ENCODE measurements at regions not wholly inside any gene's neighbourhood (a gene's known extent, or its start where the extent isn't known, plus 50 kb on each side); places are given as distances from the start of the nearest gene placed in this dataset.

DNA sequence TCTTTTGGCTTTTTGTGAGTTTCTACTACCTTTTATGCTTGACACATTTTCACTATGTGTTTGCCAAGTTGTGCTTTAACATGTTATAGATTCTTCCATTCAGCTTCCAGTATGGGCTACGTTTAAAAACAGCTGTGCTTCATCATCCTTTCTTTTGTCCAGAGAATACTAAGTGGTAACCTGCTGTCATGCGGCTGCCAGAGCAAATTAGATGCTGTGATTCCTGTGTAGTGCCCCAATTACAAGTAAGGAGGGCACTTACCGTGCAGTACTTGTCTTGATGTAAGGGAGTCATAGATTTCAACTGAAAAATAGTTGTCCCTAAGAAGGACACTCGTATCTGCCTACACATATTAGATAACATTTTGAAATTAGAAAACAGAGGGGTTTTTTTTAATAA lies 531.8 kb upstream of the GALNTL6 start:
- no peak overlapping the region for H3K4me3 ChIP-seq
- no peaks in the 10 kb centered on the region for H3K36me3 ChIP-seq
- H3K27me3 ChIP-seq: no peaks in the 10 kb centered on the region
- H3K27ac ChIP-seq: no peak overlapping the region
- ATAC-seq: no peak
- TF ChIP-seq, protein P1, sequence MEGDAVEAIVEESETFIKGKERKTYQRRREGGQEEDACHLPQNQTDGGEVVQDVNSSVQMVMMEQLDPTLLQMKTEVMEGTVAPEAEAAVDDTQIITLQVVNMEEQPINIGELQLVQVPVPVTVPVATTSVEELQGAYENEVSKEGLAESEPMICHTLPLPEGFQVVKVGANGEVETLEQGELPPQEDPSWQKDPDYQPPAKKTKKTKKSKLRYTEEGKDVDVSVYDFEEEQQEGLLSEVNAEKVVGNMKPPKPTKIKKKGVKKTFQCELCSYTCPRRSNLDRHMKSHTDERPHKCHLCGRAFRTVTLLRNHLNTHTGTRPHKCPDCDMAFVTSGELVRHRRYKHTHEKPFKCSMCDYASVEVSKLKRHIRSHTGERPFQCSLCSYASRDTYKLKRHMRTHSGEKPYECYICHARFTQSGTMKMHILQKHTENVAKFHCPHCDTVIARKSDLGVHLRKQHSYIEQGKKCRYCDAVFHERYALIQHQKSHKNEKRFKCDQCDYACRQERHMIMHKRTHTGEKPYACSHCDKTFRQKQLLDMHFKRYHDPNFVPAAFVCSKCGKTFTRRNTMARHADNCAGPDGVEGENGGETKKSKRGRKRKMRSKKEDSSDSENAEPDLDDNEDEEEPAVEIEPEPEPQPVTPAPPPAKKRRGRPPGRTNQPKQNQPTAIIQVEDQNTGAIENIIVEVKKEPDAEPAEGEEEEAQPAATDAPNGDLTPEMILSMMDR (IDR thresholded peaks at IDR 0.05): no peak
- TF ChIP-seq POLR2A (IDR thresholded peaks at IDR 0.05): no peak
- TF ChIP-seq POLR2AphosphoS5 (IDR thresholded peaks at IDR 0.05): no peak
- TF ChIP-seq EP300 (IDR thresholded peaks at IDR 0.05): no peak
- no peaks in the 10 kb centered on the region for H3K4me1 ChIP-seq
- no peaks in the 10 kb centered on the region for H3K9me3 ChIP-seq
- WGBS, 2 donors (ENCODE audit: low coverage in 1 of 2): 35 to 49% methylated on average over 4 of the region's 4 CpGs

DNA sequence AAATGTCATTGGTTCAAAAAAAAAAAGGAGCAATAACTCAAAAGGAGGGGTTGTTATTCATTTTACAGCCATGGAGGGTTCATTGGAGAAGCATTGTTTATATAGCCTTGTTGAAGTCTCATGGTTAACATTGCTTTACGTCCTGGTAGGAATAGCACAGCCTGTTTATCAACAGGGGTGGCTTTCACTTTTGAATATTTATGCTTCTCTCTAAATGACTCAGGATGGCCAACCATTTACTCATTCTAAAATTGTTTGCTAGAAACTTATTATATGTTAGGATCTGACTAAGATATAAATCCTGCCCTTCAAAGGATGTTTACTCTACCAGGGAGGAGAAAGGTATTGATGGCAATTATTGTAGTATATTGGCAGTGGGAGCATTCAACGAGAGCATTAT lies 534.1 kb upstream of the GALNTL6 start:
- H3K4me3 ChIP-seq: no peak overlapping the region
- H3K9me3 ChIP-seq: no peaks in the 10 kb centered on the region
- no peak for ATAC-seq
- no peak overlapping the region for H3K27ac ChIP-seq
- no peak for TF ChIP-seq POLR2AphosphoS5 (IDR thresholded peaks at IDR 0.05)
- TF ChIP-seq EP300 (IDR thresholded peaks at IDR 0.05): no peak
- H3K36me3 ChIP-seq: no peaks in the 10 kb centered on the region
- no peaks in the 10 kb centered on the region for H3K27me3 ChIP-seq
- no peaks in the 10 kb centered on the region for H3K4me1 ChIP-seq
- 63 to 88% methylated on average over 2 of the region's 2 CpGs for WGBS, 2 donors (ENCODE audit: low coverage in 1 of 2)

DNA sequence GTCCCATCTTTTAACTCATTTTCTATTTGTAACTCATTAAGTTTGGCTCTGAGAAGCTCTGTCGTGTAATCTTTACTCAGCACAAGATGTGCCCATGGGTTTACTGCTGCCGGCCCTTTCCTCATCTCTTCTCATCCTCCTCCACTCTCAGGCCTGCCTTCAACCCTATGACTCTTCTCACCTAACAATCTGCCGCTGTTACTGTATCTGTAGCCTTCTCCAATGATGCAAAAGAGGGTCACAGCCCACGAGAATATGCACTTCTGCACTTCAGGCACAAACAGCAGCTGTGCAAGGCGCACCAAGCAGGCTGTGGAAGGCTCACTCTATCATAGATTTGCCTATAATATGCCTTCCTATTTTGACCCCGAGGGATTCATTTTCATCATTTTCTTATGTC lies 546.5 kb upstream of the GALNTL6 start:
- WGBS, 2 donors (ENCODE audit: low coverage in 1 of 2): 64 to 67% methylated on average over 6 of the region's 6 CpGs

DNA sequence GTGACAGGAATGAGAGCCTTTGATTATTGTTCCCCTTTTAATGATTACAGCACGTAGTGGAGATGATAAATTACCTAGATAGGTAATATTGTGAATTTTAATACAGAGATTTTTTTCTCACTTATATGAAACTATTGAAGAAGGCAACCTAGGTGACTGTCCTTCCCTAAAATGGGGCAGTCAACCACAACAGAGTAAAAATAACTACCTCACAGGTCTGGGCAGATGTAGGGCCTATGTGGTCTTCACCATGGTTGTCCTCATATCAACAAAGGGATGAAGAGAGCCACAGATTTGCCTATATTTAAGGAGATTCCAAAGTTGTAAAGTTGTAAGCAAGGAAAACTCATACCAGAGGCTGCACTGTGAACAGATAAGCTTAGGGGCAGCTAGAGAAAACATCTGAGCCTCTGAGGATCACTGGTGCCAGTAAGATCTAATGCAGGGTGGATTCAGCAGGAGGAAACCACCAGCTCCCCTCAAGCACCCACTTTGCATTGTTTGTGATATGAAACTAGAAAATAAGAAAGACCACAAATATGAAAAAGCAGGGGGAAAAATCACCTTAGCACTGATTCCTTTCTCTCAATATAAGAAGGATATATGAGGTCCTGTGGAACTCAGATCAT lies 547.9 kb upstream of the GALNTL6 start:
- Histone ChIP-seq H3K36me3 (no peaks in the 10 kb centered on the region), H3K4me3 (no peak overlapping the region), H3K9me3 (no peaks in the 10 kb centered on the region), H3K4me1 (no peaks in the 10 kb centered on the region), H3K27me3 (no peaks in the 10 kb centered on the region), H3K27ac (no peak overlapping the region)
- no peak for ATAC-seq
- 71% methylated on average over 1 of the region's 1 CpG; no CpG with 5 or more reads in 1 of the 2 donors for WGBS, 2 donors (ENCODE audit: low coverage in 1 of 2)
- TF ChIP-seq, protein P1 (IDR thresholded peaks at IDR 0.05): no peak
- no peak for TF ChIP-seq POLR2A (IDR thresholded peaks at IDR 0.05)
- no peak for TF ChIP-seq EP300 (IDR thresholded peaks at IDR 0.05)
- TF ChIP-seq POLR2AphosphoS5 (IDR thresholded peaks at IDR 0.05): no peak

More for the DNA sequence above, 546.5 kb upstream of the GALNTL6 start:
- Histone ChIP-seq H3K27me3 (no peaks in the 10 kb centered on the region), H3K4me3 (no peak overlapping the region), H3K27ac (no peak overlapping the region), H3K4me1 (no peaks in the 10 kb centered on the region), H3K9me3 (no peaks in the 10 kb centered on the region), H3K36me3 (no peaks in the 10 kb centered on the region)
- TF ChIP-seq POLR2A (IDR thresholded peaks at IDR 0.05) (no peak), EP300 (IDR thresholded peaks at IDR 0.05) (no peak), POLR2AphosphoS5 (IDR thresholded peaks at IDR 0.05) (no peak)
- TF ChIP-seq, protein P1 (IDR thresholded peaks at IDR 0.05): no peak
- ATAC-seq: no peak

DNA sequence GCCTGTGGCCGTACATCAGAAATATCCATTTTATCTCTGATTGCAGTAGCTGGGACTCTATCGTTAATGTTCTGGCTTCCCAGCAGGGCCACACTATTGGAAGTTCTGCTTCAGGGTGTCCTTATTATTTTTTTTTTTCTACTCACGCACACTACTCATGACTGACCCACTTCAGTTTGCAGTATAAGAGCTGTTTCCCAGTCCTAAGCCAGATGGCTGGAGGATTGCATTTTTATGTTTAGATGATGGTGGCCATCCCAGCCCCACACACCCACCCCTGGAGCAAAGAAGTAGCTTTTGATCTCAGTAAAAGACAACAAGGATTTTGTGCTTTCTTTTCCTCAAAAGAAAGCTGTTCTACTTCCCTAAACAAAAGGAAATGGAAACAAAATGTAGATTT lies 557.0 kb upstream of the GALNTL6 start:
- Histone ChIP-seq H3K4me3 (no peak overlapping the region), H3K27me3 (no peaks in the 10 kb centered on the region), H3K27ac (no peak overlapping the region), H3K9me3 (no peaks in the 10 kb centered on the region), H3K36me3 (no peaks in the 10 kb centered on the region), H3K4me1 (no peaks in the 10 kb centered on the region)
- ATAC-seq: no peak
- TF ChIP-seq, protein P1 (IDR thresholded peaks at IDR 0.05): no peak
- TF ChIP-seq POLR2A (IDR thresholded peaks at IDR 0.05): no peak
- no peak for TF ChIP-seq POLR2AphosphoS5 (IDR thresholded peaks at IDR 0.05)
- no peak for TF ChIP-seq EP300 (IDR thresholded peaks at IDR 0.05)
- WGBS, 2 donors (ENCODE audit: low coverage in 1 of 2): 87 to 90% methylated on average over 2 to 3 of the region's 3 CpGs

All from gastroesophageal sphincter (tissue), 4 donors.